Neural cell (in vitro differentiated cells): ENCODE measurements at regions not wholly inside any gene's neighbourhood (a gene's known extent, or its start where the extent isn't known, plus 50 kb on each side); places are given as distances from the start of the nearest gene placed in this dataset.

ENCODE experiments used
- H2AFZ ChIP-seq: fragments of 200-600, 300-800 bp; sonication (generic), shearing (Covaris generic); 2 replicates; pipeline ENCODE4 v1.6.0; 2014; ENCODE audit warnings: low read depth, mild to moderate bottlenecking, antibody characterized with exemption, low read length, moderate library complexity
- H3F3A ChIP-seq: fragments of 200-600 bp; shearing (Covaris generic); 2 replicates; pipeline ENCODE4 v1.6.1; 2016; ENCODE audit warnings: mild to moderate bottlenecking, moderate library complexity, mixed read lengths, antibody characterized with exemption, low read length; ENCODE audit not compliant: insufficient read depth, poor library complexity, severe bottlenecking
- H3K27ac ChIP-seq: fragments of 200-600, 300-800 bp; sonication (generic), shearing (Covaris generic); 2 replicates; pipeline ENCODE4 v1.5.1; 2014; ENCODE audit warnings: mild to moderate bottlenecking, low read length, moderate library complexity
- H3K27me3 ChIP-seq: fragments of 300-800, 200-600 bp; sonication (generic), shearing (Covaris generic); 2 replicates; pipeline ENCODE4 v1.6.0; 2014; ENCODE audit warnings: mild to moderate bottlenecking, low read depth, low read length, moderate library complexity; ENCODE audit not compliant: insufficient read depth
- H3K36me3 ChIP-seq: fragments of 300-800, 200-600 bp; sonication (generic), shearing (Covaris generic); 2 replicates; pipeline ENCODE4 v1.5.1; 2014; ENCODE audit warnings: mild to moderate bottlenecking, antibody characterized with exemption, low read length, moderate library complexity; ENCODE audit not compliant: insufficient read depth
- H3K4me2 ChIP-seq: fragments of 300-800, 200-600 bp; sonication (generic), shearing (Covaris generic); 2 replicates; pipeline ENCODE4 v1.6.0; 2014; ENCODE audit warnings: mild to moderate bottlenecking, low read length
- H3K4me3 ChIP-seq: fragments of 300-800, 200-600 bp; sonication (generic), shearing (Covaris generic); 2 replicates; pipeline ENCODE4 v1.5.1; 2014; ENCODE audit warnings: mild to moderate bottlenecking, low read length, moderate library complexity
- H3K79me2 ChIP-seq: fragments of 200-600 bp; shearing (Covaris generic); replicated peaks from 2 replicates; pipeline ENCODE4 v1.6.0; 2014; ENCODE audit warnings: mild to moderate bottlenecking, low read length, moderate library complexity; ENCODE audit not compliant: insufficient read depth
- H3K9ac ChIP-seq: fragments of 300-800, 200-600 bp; sonication (generic), shearing (Covaris generic); 2 replicates; pipeline ENCODE4 v1.6.1; 2016; ENCODE audit warnings: mild to moderate bottlenecking, low read length, mixed read lengths
- H3K9me2 ChIP-seq: fragments of 200-600 bp; shearing (Covaris generic); 2 replicates; pipeline ENCODE4 v1.6.1; 2016; ENCODE audit warnings: mild to moderate bottlenecking, low read length, mixed read lengths; ENCODE audit not compliant: insufficient read depth
- H3K9me3 ChIP-seq: fragments of 200-600, 300-800 bp; sonication (generic), shearing (Covaris generic); 2 replicates; pipeline ENCODE4 v1.6.1; 2016; ENCODE audit warnings: mild to moderate bottlenecking, mixed run types, low read length, moderate library complexity, mixed read lengths
- H4K20me1 ChIP-seq: fragments of 200-600 bp; shearing (Covaris generic); 2 replicates; pipeline ENCODE4 v1.6.1; 2016; ENCODE audit warnings: mild to moderate bottlenecking, mixed run types; ENCODE audit not compliant: insufficient read depth
- CTCF ChIP-seq: fragments of 450-650 bp; IDR thresholded peaks from 2 replicates; pipeline ENCODE4 v1.5.1; 2014; ENCODE audit warnings: antibody characterized with exemption, mild to moderate bottlenecking, moderate library complexity; ENCODE audit not compliant: poor library complexity, severe bottlenecking
- EP300 ChIP-seq: fragments of 450-650 bp; conservative IDR thresholded peaks from 2 replicates; pipeline ENCODE4 v1.6.1; 2014; ENCODE audit warnings: antibody characterized with exemption, mild to moderate bottlenecking, moderate library complexity; ENCODE audit not compliant: poor library complexity, severe bottlenecking
- EZH2 ChIP-seq: fragments of 200-600, 300-800 bp; shearing (Covaris generic), sonication (generic); IDR thresholded peaks from 2 replicates; pipeline ENCODE4 v1.6.1; 2014; ENCODE audit warnings: antibody characterized with exemption, low read length, borderline replicate concordance, mild to moderate bottlenecking; ENCODE audit not compliant: insufficient read depth, poor library complexity, severe bottlenecking
- MXI1 ChIP-seq: fragments of 450-650 bp; conservative IDR thresholded peaks from 2 replicates; pipeline ENCODE4 v1.6.1; 2014; ENCODE audit warnings: antibody characterized with exemption, mild to moderate bottlenecking; ENCODE audit not compliant: poor library complexity, severe bottlenecking
- POLR2AphosphoS5 ChIP-seq: IDR thresholded peaks from 2 replicates; pipeline ENCODE4 v1.6.1; 2012
- RAD21 ChIP-seq: fragments of 450-650 bp; conservative IDR thresholded peaks from 2 replicates; pipeline ENCODE4 v1.6.1; 2014; ENCODE audit warnings: antibody characterized with exemption, mild to moderate bottlenecking, moderate library complexity
- REST ChIP-seq: IDR thresholded peaks from 2 replicates; pipeline ENCODE4 v1.6.1; 2012; ENCODE audit warnings: borderline replicate concordance
- SMC3 ChIP-seq: fragments of 450-650 bp; conservative IDR thresholded peaks from 2 replicates; pipeline ENCODE4 v1.6.1; 2014; ENCODE audit warnings: antibody characterized with exemption, mild to moderate bottlenecking, moderate library complexity; ENCODE audit not compliant: poor library complexity
- TAF1 ChIP-seq: IDR thresholded peaks from 2 replicates; pipeline ENCODE4 v1.6.1; 2012; ENCODE audit warnings: low read depth

GRCh38 chr4:125159001-125159400 lies 155.8 kb upstream of the FAT4 start:
- H4K20me1 ChIP-seq = no peaks in the 10 kb centered on the region
- H3K36me3 ChIP-seq = no peaks in the 10 kb centered on the region
- no peak overlapping the region for H3K4me2 ChIP-seq
- TF ChIP-seq MXI1 (no peak), EZH2 (no peak), REST (no peak), CTCF (no peak), POLR2AphosphoS5 (no peak), SMC3 (no peak), TAF1 (no peak), RAD21 (no peak), EP300 (no peak)
- H3K9me3 ChIP-seq = no peaks in the 10 kb centered on the region
- no peak overlapping the region for H3K4me3 ChIP-seq
- no peak overlapping the region for H2AFZ ChIP-seq
- no peak overlapping the region for H3K9ac ChIP-seq
- no peaks in the 10 kb centered on the region for H3F3A ChIP-seq
- no peaks in the 10 kb centered on the region for H3K9me2 ChIP-seq
- H3K79me2 ChIP-seq = no peaks in the 10 kb centered on the region
- H3K27me3 ChIP-seq = no peaks in the 10 kb centered on the region
- H3K27ac ChIP-seq = no peak overlapping the region

- Histone ChIP-seq H4K20me1 (no peaks in the 10 kb centered on the region), H3K9ac (no peak overlapping the region), H3K79me2 (no peaks in the 10 kb centered on the region), H3K27ac (no peak overlapping the region), H3K4me2 (no peak overlapping the region), H3K4me3 (no peak overlapping the region), H3K36me3 (no peaks in the 10 kb centered on the region), H3K9me3 (no peaks in the 10 kb centered on the region), H2AFZ (no peak overlapping the region), H3K9me2 (no peaks in the 10 kb centered on the region), H3K27me3 (no peaks in the 10 kb centered on the region), H3F3A (no peaks in the 10 kb centered on the region)
- TF ChIP-seq REST (no peak), RAD21 (no peak), SMC3 (no peak), MXI1 (no peak), EP300 (no peak), TAF1 (no peak)
Observed at GRCh38 chr4:125155251-125155650, 159.5 kb upstream of the FAT4 start.
